ENCODE measurements at regions not wholly inside any gene's neighbourhood (a gene's known extent, or its start where the extent isn't known, plus 50 kb on each side); places are given as distances from the start of the nearest gene placed in this dataset.
"Not testable (repeated sequence)": the region's sequence is repeated elsewhere in the genome, so short reads cannot be mapped to it uniquely, and the experiment has no call there.

- no peak for TF ChIP-seq CTCF (IDR thresholded peaks at IDR 0.05; ENCODE audit: low read depth, low read length)
- in situ Hi-C loops (cut with HindIII; ENCODE audit: low sequenced_read_pairs), result no loop called here
- no peak for DNase-seq (ENCODE audit: low read depth, low spot score)
- H3K4me3 ChIP-seq (ENCODE audit: low read depth, low read length), result no peak overlapping the region
These were observed 72.4 kb downstream of the FH start for GRCh38 chr1:241447031-241447644.

GRCh38 chr1:241444836-241445235 is 74.7 kb downstream of the FH start:
- DNase-seq (ENCODE audit: low read depth, low spot score), result no peak
- in situ Hi-C loops (cut with HindIII; ENCODE audit: low sequenced_read_pairs), result no loop called here
- no peak overlapping the region for H3K4me3 ChIP-seq (ENCODE audit: low read depth, low read length)
- no peak for TF ChIP-seq CTCF (IDR thresholded peaks at IDR 0.05; ENCODE audit: low read depth, low read length)

GRCh38 chr1:241443561-241443960 is 76.0 kb downstream of the FH start:
- no peak for TF ChIP-seq CTCF (IDR thresholded peaks at IDR 0.05; ENCODE audit: low read depth, low read length)
- in situ Hi-C loops (cut with HindIII; ENCODE audit: low sequenced_read_pairs), result no loop called here
- H3K4me3 ChIP-seq (ENCODE audit: low read depth, low read length), result no peak overlapping the region
- DNase-seq (ENCODE audit: low read depth, low spot score), result peak; percentile 24

- in situ Hi-C loops (cut with HindIII; ENCODE audit: low sequenced_read_pairs), result no loop called here
- no peak overlapping the region for H3K4me3 ChIP-seq (ENCODE audit: low read depth, low read length)
- DNase-seq (ENCODE audit: low read depth, low spot score), result no peak
- no peak for TF ChIP-seq CTCF (IDR thresholded peaks at IDR 0.05; ENCODE audit: low read depth, low read length)
These were observed 76.9 kb downstream of the FH start for GRCh38 chr1:241442686-241443085.

- DNase-seq (ENCODE audit: low read depth, low spot score), result no peak
- H3K4me3 ChIP-seq (ENCODE audit: low read depth, low read length), result no peak overlapping the region
- no peak for TF ChIP-seq CTCF (IDR thresholded peaks at IDR 0.05; ENCODE audit: low read depth, low read length)
- in situ Hi-C loops (cut with HindIII; ENCODE audit: low sequenced_read_pairs), result no loop called here
These were observed 78.7 kb downstream of the FH start for GRCh38 chr1:241440904-241441303.

GRCh38 chr1:241438686-241439085 is 80.9 kb downstream of the FH start:
- H3K4me3 ChIP-seq (ENCODE audit: low read depth, low read length); in situ Hi-C loops (cut with HindIII; ENCODE audit: low sequenced_read_pairs); DNase-seq (ENCODE audit: low read depth, low spot score): not testable (repeated sequence)

GRCh38 chr1:241432241-241432640 is 75.2 kb upstream of the RGS7 start:
- in situ Hi-C loops (cut with HindIII; ENCODE audit: low sequenced_read_pairs), result no loop called here
- DNase-seq (ENCODE audit: low read depth, low spot score), result no peak
- TF ChIP-seq CTCF (IDR thresholded peaks at IDR 0.05; ENCODE audit: low read depth, low read length), result no peak
- no peak overlapping the region for H3K4me3 ChIP-seq (ENCODE audit: low read depth, low read length)

- DNase-seq (ENCODE audit: low read depth, low spot score); in situ Hi-C loops (cut with HindIII; ENCODE audit: low sequenced_read_pairs); H3K4me3 ChIP-seq (ENCODE audit: low read depth, low read length): not testable (repeated sequence)
These were observed 68.1 kb upstream of the RGS7 start for GRCh38 chr1:241425091-241425490.

Data from astrocyte of the spinal cord (primary cell).